Adrenal gland (tissue), 9 donors: ENCODE measurements at regions not wholly inside any gene's neighbourhood (a gene's known extent, or its start where the extent isn't known, plus 50 kb on each side); places are given as distances from the start of the nearest gene placed in this dataset.

Experiments used
- DNase-seq, 7 donors: peaks; one replicate each; pipeline ENCODE4 v3.0.0-alpha.2; 2019 to 2020
- H3K27ac ChIP-seq, 5 donors: fragments of 200-600 bp; sonication (generic) in 4 of 5; 1 replicate in 3 of 5; 2 replicates in 2 of 5; pipeline versions ENCODE4 v1.5.1 to v1.8.0; 2016 to 2020; ENCODE audit warnings: mild to moderate bottlenecking in 1 of 5
- H3K27me3 ChIP-seq: fragments of 200-600 bp; 2 replicates; pipeline ENCODE4 v1.8.0; 2021
- H3K36me3 ChIP-seq, 2 donors: fragments of 200-600 bp; replicated peaks in 1 of 2; 1 replicate in 1 of 2; 2 replicates in 1 of 2; pipeline versions ENCODE4 v1.5.1 to v1.8.0; 2018 to 2022
- H3K4me1 ChIP-seq, 2 donors: fragments of 200-600 bp; replicated peaks in 1 of 2; 1 replicate in 1 of 2; 2 replicates in 1 of 2; pipeline versions ENCODE4 v1.5.1 to v1.8.0; 2018 to 2021
- H3K4me3 ChIP-seq, 4 donors: fragments of 200-600 bp; sonication (generic) in 3 of 4; one replicate each; pipeline ENCODE4 v1.5.1; 2016 to 2018
- H3K9me3 ChIP-seq, 3 donors: fragments of 200-600 bp; sonication (generic) in 1 of 3; replicated peaks in 1 of 3; 1 replicate in 2 of 3; 2 replicates in 1 of 3; pipeline versions ENCODE4 v1.5.1 to v1.8.0; 2016 to 2021
- CTCF ChIP-seq, 6 experiments: fragments of 450-650 bp in 4 of 6; fragments of 200-600 bp in 2 of 6; sonication (generic) in 1 of 6; IDR thresholded peaks; 1 replicate in 5 of 6; 2 replicates in 1 of 6; pipeline versions ENCODE4 v1.5.1 to v1.8.0; 2016 to 2021; ENCODE audit warnings: antibody characterized with exemption in 6 of 6, mild to moderate bottlenecking in 2 of 6, moderate library complexity in 1 of 6
- POLR2A ChIP-seq, 2 donors: fragments of 450-650 bp; IDR thresholded peaks; one replicate each; pipeline ENCODE4 v1.6.1; 2017; ENCODE audit warnings: antibody characterized with exemption in 2 of 2, mild to moderate bottlenecking in 2 of 2, moderate library complexity in 1 of 2
- WGBS, 4 donors: extraction: QIAGEN DNeasy Blood & Tissue Kit in 2 of 4; methylation state at CpG; one replicate each; pipeline versions ENCODE4 v1.1.5 to v1.1.7; 2013 to 2017; 5-methylcytosine and 5-hydroxymethylcytosine counted together
- intact Hi-C, 2 donors: fragments of 100-400 bp; cut with DNase I; formaldehyde crosslinking; loops; one replicate each; pipeline versions ENCODE4 v1.14.1 to v1.15.0; 2022 to 2023
- donor health status: healthy with polysubstance abuse.
- donor health status: Bipolar disorder and iron deficiency.
- donor health status: DM: yes; HTN: yes; CAD: no.
- donor health status: DM: no; HTN: no; CAD: no.
- donor health status: DM: no; HTN: no; CAD: no.

- Histone ChIP-seq H3K36me3 (no peaks in the 10 kb centered on the region), H3K4me3 (no peak overlapping the region), H3K9me3 (no peaks in the 10 kb centered on the region), H3K27ac (no peak overlapping the region), H3K4me1 (no peaks in the 10 kb centered on the region), H3K27me3 (no peaks in the 10 kb centered on the region)
- 25 to 32% (median 30%) methylated on average over 1 of the region's 1 CpG for WGBS, 4 donors
- DNase-seq, result no peak
- intact Hi-C loops, result no loop called here
- no peak for TF ChIP-seq POLR2A (IDR thresholded peaks at IDR 0.05)
- TF ChIP-seq CTCF (IDR thresholded peaks at IDR 0.05), result no peak
These were observed 227.5 kb upstream of the ACTBL2 start for GRCh38 chr5:57710126-57710525.

GRCh38 chr5:57705769-57706168 lies 223.2 kb upstream of the ACTBL2 start:
- intact Hi-C loops, result no loop called here
- 35 to 45% (median 37%) methylated on average over 3 of the region's 3 CpGs for WGBS, 4 donors
- no peak for DNase-seq
- H3K27me3 ChIP-seq, result no peaks in the 10 kb centered on the region
- H3K27ac ChIP-seq, result no peak overlapping the region
- no peak for TF ChIP-seq CTCF (IDR thresholded peaks at IDR 0.05)
- no peak for TF ChIP-seq POLR2A (IDR thresholded peaks at IDR 0.05)
- no peaks in the 10 kb centered on the region for H3K36me3 ChIP-seq
- H3K9me3 ChIP-seq, result no peaks in the 10 kb centered on the region
- H3K4me3 ChIP-seq, result no peak overlapping the region
- no peaks in the 10 kb centered on the region for H3K4me1 ChIP-seq

- no peak overlapping the region for H3K4me3 ChIP-seq
- H3K27ac ChIP-seq, result no peak overlapping the region
- no peaks in the 10 kb centered on the region for H3K4me1 ChIP-seq
- no peaks in the 10 kb centered on the region for H3K9me3 ChIP-seq
- DNase-seq, result no peak
- no peak for TF ChIP-seq CTCF (IDR thresholded peaks at IDR 0.05)
- no peak for TF ChIP-seq POLR2A (IDR thresholded peaks at IDR 0.05)
- H3K36me3 ChIP-seq, result no peaks in the 10 kb centered on the region
- no peaks in the 10 kb centered on the region for H3K27me3 ChIP-seq
- intact Hi-C loops, result no loop called here
- WGBS, 4 donors, result 78 to 100% (median 99%) methylated on average over 1 of the region's 1 CpG
These were observed 221.1 kb upstream of the ACTBL2 start for GRCh38 chr5:57703721-57704120.

GRCh38 chr5:57700484-57700883 lies 217.9 kb upstream of the ACTBL2 start:
- DNase-seq, result no peak
- no peak overlapping the region for H3K27ac ChIP-seq
- H3K4me1 ChIP-seq, result peaks cover 10 to 18% of the 10 kb centered on the region in 2 donors
- TF ChIP-seq POLR2A (IDR thresholded peaks at IDR 0.05) (no peak), CTCF (IDR thresholded peaks at IDR 0.05) (no peak)
- H3K9me3 ChIP-seq, result no peaks in the 10 kb centered on the region
- WGBS, 4 donors, result 95 to 97% (median 96%) methylated on average over 2 of the region's 2 CpGs
- no peaks in the 10 kb centered on the region for H3K27me3 ChIP-seq
- no peak overlapping the region for H3K4me3 ChIP-seq
- H3K36me3 ChIP-seq, result no peaks in the 10 kb centered on the region
- intact Hi-C loops, result no loop called here
